ENCODE measurements at regions not wholly inside any gene's neighbourhood (a gene's known extent, or its start where the extent isn't known, plus 50 kb on each side); places are given as distances from the start of the nearest gene placed in this dataset.

DNA sequence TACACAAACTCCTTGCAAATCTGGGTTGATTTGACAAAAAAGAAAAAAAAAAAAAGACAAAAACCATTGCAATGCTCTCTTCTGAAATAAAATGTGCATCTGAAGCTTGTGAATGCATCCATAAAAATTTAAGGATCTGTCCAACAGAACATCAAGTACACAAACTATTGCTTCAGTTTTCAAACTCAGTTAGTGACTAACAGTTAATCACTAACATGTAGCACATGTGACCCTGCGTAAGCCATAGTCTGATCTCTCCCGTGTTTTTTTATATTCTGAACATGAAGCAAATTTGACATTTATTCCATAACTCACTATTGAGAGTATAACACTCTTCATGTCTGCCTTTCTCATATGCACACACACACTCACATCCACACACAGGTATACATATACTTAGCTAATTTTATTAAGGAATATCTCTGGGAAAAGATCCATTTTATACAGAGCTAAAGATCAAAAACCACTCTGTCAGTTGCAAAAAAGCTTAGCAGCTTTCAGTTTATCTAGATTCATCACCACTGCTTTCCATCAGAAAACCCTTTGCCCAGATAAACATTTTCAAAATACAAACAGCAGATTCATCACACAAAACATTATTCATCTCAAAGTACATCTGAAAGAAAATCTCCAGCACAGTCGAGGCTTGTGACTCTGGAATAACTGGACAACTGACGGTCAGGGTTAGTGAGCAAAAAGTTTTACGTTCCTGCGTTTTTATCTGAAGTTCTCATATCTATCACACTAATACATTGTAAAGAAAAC, 1000.4 kb upstream of the ACVR2A start:
- no peak for DNase-seq

- DNase-seq, result no peak
Measured at GRCh38 chr2:146837857-146838256, 1007.0 kb upstream of the ACVR2A start.

GRCh38 chr2:146826388-146826787, 1018.4 kb upstream of the ACVR2A start:
- peak; percentile 96 for DNase-seq

GRCh38 chr2:146821836-146822316, 1023.0 kb upstream of the ACVR2A start:
- peak; percentile 59 for DNase-seq

GRCh38 chr2:146820672-146821071, 1024.2 kb upstream of the ACVR2A start:
- no peak for DNase-seq

- DNase-seq, result no peak
Measured at GRCh38 chr2:146818122-146818521, 1026.7 kb upstream of the ACVR2A start.

DNA sequence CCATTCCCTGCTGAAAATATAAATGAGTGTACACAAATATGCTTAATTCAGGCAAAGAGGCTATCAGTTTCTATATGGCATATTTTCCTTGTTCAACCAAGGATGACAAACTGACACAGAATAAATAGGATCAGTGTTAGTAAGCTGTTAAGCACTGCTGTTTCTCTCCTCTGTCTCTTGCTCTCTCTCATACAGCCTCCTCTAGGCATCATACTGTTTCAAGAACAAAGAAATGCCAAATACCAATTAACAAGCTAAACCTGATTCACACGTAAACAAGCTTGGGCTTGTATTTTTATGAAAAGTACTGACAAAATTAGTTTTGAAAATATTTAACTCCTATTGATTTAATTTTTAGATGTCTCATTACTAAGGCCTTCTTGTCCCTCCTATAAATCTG, 1027.2 kb upstream of the ACVR2A start:
- DNase-seq, result peak; percentile 88

DNA sequence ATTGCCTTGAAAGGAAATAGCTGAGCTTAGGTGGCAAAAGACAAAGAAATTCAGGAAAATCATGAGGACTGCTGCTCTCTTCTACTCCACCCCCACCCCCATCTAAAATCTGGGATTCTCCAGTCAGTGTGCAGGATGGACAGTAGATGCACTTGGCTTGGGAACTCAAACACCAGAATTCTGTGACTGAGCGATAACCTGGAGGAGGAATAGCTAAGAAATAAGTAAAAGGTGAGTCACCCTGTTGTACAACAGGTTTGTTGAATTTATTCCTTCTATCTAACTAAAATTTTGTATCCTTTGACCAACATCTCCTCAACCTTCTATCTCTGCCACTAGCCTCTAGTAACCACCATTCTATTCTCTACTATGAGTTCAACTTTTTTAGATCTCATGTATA, 1029.9 kb upstream of the ACVR2A start:
- DNase-seq, result no peak

DNA sequence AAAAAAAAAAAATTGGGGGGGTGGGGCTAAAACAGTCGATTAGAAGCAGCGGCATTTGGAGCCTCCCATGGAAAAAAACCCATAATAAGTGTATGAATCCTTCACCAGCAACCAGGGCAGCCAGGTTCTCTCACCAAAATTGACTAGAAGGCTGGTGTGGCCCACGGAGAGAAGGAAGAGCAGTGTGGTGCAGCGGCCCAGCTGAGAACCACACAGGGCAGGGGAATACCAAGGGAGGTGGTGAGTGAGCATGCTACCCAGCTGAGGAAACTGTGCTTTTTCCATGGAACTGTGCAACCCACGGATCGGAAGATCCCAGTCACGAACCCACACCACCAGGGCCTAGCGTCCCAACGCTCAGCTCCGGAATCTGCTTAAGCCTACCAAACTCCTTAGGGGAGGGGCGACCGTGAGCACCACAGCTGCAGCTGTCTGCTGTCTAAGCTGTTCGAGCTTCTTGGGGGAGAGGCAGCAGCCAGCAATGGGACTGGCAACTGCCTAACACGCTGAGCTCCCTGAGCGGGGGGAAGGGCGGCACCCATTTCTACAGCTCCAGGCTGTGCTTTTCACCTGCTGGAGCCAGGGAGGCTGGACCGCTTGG, 1037.2 kb upstream of the ACVR2A start:
- peak; percentile 97 for DNase-seq

- no peak for DNase-seq
Measured at GRCh38 chr2:146806364-146807005, 1038.3 kb upstream of the ACVR2A start.

DNA sequence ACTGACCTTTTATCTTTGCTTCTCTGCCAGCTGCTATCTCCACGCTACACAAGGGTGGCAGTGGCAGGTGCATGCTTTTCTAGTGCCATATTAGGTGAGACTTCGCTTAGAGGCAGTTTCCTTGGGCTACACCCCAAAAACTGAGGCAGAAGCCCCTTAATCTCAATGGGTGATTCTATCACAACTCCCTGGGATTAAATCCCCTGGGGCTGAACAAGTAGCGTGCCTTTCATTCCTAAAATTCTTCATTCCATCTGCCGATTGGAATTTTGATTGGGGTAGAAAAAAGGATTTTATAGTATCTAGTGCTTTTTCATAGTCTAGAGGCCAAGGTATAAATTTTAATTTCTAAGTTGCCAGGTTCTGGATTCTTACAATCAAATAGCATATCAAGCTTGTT, 1040.5 kb upstream of the ACVR2A start:
- no peak for DNase-seq

- no peak for DNase-seq
Measured at GRCh38 chr2:146801886-146802285, 1042.9 kb upstream of the ACVR2A start.

DNA sequence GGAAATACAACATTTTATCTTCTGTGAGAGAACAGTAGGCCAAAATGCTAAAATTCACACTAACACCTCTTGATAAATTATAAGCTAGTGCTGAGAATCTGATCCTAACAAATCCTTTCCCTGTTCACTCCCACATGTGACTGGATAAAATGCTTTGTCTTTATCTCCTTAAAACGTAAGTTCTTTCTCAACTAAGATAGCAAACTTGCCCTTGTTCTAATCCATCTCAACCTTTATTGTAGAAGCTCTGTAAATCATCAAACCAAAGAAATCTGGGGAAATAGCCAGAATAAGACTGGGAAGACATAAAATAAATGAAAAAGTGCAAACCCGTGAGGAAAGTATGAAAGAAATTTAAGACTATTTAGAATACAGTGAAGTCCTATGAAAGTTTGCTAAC, 1058.4 kb upstream of the ACVR2A start:
- no peak for DNase-seq

GRCh38 chr2:146785101-146785500, 1059.7 kb upstream of the ACVR2A start:
- peak; percentile 36 for DNase-seq

GRCh38 chr2:146784602-146785001, 1060.2 kb upstream of the ACVR2A start:
- no peak for DNase-seq

- no peak for DNase-seq
Measured at GRCh38 chr2:146777181-146777580, 1067.6 kb upstream of the ACVR2A start.

DNA sequence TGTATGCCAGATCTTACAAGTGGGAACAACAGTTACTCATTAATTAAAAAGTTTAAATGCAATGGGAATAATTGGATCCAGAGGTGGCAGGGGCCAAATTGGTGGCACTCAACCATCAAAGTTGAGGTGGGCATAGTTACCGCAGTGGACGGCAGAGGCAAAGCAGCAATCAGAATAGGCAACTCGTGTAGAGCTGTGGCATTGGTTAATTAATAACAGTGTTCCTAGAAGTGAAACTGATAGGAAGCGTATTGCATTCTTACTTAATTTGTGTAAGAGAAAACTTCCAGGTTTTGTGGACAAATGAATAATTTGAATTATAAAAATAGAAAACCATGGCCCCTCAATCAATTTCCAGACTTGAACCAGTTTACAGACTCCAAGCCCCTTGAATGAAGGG, 1068.2 kb upstream of the ACVR2A start:
- no peak for DNase-seq

- no peak for DNase-seq
Measured at GRCh38 chr2:146771531-146771930, 1073.3 kb upstream of the ACVR2A start.

GRCh38 chr2:146764301-146764700, 1080.5 kb upstream of the ACVR2A start:
- DNase-seq, result no peak

DNA sequence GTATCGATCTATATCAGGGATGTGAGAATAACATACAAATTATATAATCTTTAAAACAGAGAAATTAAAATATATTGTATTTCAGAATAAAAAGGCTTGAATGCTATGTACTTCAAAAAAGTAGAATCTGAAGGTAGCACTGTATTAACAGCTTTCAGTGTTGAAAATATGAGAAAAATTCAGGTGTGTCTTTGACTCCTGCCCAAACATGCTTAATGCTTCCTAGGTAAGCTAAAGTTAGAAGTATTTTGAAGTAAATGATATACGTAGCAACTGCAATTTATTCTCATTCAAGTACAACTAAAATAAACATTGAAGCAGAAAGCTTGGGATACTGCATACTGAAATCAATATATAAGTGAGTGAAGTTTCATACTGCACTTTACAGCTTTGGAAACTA, 1082.0 kb upstream of the ACVR2A start:
- DNase-seq, result no peak

GRCh38 chr2:146754606-146755005, 1090.2 kb upstream of the ACVR2A start:
- DNase-seq, result no peak

DNA sequence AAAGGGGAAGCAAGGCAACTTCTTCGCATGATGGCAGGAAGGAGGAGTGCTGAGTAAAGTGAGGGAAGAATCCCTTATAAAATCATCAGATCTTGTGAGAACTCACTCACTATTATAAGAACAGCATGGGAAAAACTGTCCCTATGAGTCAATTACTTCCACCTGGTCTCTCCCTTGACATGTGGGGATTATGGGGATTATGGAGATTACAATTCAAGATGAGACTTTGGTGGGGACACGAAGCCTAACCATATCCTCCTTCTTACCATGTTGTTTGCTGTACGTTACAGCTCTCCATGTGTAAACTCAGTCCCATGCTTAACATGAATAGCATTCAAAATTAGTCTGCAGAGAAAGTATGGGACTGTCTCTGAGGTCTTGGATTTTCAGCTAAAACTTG, 1096.8 kb upstream of the ACVR2A start:
- DNase-seq, result peak; percentile 92

GRCh38 chr2:146741260-146741659, 1103.6 kb upstream of the ACVR2A start:
- DNase-seq, result no peak

GRCh38 chr2:146734821-146735190, 1110.0 kb upstream of the ACVR2A start:
- DNase-seq, result no peak

Measured in NCI-H82 (cell line).